ENCODE measurements at regions not wholly inside any gene's neighbourhood (a gene's known extent, or its start where the extent isn't known, plus 50 kb on each side); places are given as distances from the start of the nearest gene placed in this dataset.

DNA sequence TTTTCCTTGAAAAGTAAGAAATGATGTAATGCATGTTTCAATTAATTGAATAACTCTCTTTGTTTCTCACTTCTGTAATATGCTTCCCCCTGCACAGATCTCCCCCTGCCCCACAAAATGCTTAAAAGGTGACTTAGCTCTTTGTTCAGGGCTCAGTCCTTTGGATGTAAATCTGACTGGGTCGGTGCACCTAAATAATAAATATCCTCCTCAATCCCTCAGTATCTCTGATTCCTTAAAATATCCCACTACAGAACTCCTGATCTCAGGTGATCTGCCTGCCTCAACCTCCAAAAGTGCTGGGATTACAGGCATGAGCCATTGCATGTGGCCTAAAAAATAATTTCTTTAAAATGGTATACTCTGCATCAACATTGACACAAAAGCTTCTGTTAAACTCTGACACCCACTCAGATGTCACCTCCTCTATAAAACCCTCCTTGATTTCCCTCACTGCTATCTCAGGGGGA lies 107.0 kb downstream of the ZNF429 start:
- Mint-ChIP-seq H3K27me3 (no peaks in the 10 kb centered on the region), H3K4me3 (no peak overlapping the region), H3K9me3 (no peaks in the 10 kb centered on the region), H3K36me3 (ENCODE audit: low read depth) (no peaks in the 10 kb centered on the region), H3K4me1 (ENCODE audit: low read depth) (no peaks in the 10 kb centered on the region), H3K27ac (no peak overlapping the region)
- intact Hi-C loops (cut with DNase I, micrococcal nuclease), result no loop called here
- ATAC-seq (ENCODE audit: poor library complexity), result no peak
- H3K4me3 ChIP-seq (ENCODE audit: low read length), result no peak overlapping the region
- H3K4me1 ChIP-seq (ENCODE audit: insufficient read depth, low read length), result no peaks in the 10 kb centered on the region
- no peak for DNase-seq
- CTCF ChIA-PET, result no interaction called here
- peaks cover 0 to 22% of the 10 kb centered on the region in 2 experiments for H3K9me3 ChIP-seq (ENCODE audit: control insufficient read depth in 1 of 2, insufficient read depth in 1 of 2, low read length in 2 of 2)
- H3K27ac ChIP-seq (ENCODE audit: low read depth in 1 of 2, low read length in 2 of 2), result no peak overlapping the region
- POLR2A ChIA-PET, result interaction anchor here (0.6 kb wide), 1 partner anchor 106 kb away, joined by 3 read pairs; no protein-coding TSS in a partner anchor
- TF ChIP-seq, protein P1, sequence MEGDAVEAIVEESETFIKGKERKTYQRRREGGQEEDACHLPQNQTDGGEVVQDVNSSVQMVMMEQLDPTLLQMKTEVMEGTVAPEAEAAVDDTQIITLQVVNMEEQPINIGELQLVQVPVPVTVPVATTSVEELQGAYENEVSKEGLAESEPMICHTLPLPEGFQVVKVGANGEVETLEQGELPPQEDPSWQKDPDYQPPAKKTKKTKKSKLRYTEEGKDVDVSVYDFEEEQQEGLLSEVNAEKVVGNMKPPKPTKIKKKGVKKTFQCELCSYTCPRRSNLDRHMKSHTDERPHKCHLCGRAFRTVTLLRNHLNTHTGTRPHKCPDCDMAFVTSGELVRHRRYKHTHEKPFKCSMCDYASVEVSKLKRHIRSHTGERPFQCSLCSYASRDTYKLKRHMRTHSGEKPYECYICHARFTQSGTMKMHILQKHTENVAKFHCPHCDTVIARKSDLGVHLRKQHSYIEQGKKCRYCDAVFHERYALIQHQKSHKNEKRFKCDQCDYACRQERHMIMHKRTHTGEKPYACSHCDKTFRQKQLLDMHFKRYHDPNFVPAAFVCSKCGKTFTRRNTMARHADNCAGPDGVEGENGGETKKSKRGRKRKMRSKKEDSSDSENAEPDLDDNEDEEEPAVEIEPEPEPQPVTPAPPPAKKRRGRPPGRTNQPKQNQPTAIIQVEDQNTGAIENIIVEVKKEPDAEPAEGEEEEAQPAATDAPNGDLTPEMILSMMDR (IDR thresholded peaks at IDR 0.05), result no peak
- no peaks in the 10 kb centered on the region for H3K27me3 ChIP-seq (ENCODE audit: control insufficient read depth in 1 of 2, insufficient read depth in 2 of 2, low read length in 2 of 2)
- no peaks in the 10 kb centered on the region for H3K36me3 ChIP-seq (ENCODE audit: insufficient read depth, low read length)

DNA sequence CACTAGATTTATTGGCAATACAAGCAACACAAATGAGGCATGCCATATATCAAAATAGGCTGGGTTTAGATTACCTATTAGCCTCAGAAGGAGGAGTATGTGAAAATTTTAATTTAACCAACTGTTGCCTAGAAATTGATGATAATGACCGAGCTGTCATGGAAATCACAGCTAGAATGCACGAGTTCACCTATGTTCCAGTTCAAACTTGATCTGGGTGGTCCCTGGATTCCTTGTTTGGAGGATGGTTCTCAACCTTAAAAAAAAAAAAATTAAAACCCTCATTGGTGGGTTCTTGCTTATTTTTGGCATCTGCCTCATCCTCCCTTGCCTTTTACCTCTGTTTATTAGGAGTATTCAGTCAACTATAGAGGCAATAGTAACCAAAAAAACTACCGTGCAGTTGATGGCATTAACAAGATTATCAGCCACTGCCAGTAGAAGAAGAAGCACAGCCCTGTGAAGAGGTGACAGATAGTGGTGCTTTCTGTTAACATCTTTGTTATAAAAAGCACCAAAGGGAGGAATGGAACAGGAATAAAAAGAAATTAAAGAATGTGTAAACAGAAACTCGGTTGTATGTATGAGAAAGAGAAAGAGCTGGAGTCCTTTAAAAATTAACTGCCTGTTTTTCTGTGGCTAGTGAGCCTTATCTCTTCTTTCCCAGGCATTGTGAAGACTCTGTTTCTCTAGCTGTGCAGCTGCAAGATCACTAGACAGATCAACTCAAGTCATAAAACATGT lies 106.4 kb downstream of the ZNF429 start:
- ATAC-seq (ENCODE audit: poor library complexity) (no peak), DNase-seq (no peak)
- TF ChIP-seq, protein P1 (IDR thresholded peaks at IDR 0.05), result no peak
- Histone ChIP-seq H3K27me3 (ENCODE audit: control insufficient read depth in 1 of 2, insufficient read depth in 2 of 2, low read length in 2 of 2) (no peaks in the 10 kb centered on the region), H3K27ac (ENCODE audit: low read depth in 1 of 2, low read length in 2 of 2) (no peak overlapping the region), H3K4me3 (ENCODE audit: low read length) (no peak overlapping the region), H3K36me3 (ENCODE audit: insufficient read depth, low read length) (no peaks in the 10 kb centered on the region), H3K4me1 (ENCODE audit: insufficient read depth, low read length) (no peaks in the 10 kb centered on the region), H3K9me3 (ENCODE audit: control insufficient read depth in 1 of 2, insufficient read depth in 1 of 2, low read length in 2 of 2) (peaks cover 0 to 22% of the 10 kb centered on the region in 2 experiments)
- no peaks in the 10 kb centered on the region for H3K9me3 Mint-ChIP-seq
- H3K27me3 Mint-ChIP-seq, result no peaks in the 10 kb centered on the region
- H3K4me3 Mint-ChIP-seq, result no peak overlapping the region
- intact Hi-C loops (cut with DNase I, micrococcal nuclease), result no loop called here
- H3K27ac Mint-ChIP-seq, result no peak overlapping the region
- POLR2A ChIA-PET, result interaction anchor here (0.6 kb wide), 1 partner anchor 105 kb away, joined by 3 read pairs; no protein-coding TSS in a partner anchor
- H3K36me3 Mint-ChIP-seq (ENCODE audit: low read depth), result no peaks in the 10 kb centered on the region
- CTCF ChIA-PET, result no interaction called here
- H3K4me1 Mint-ChIP-seq (ENCODE audit: low read depth), result no peaks in the 10 kb centered on the region

DNA sequence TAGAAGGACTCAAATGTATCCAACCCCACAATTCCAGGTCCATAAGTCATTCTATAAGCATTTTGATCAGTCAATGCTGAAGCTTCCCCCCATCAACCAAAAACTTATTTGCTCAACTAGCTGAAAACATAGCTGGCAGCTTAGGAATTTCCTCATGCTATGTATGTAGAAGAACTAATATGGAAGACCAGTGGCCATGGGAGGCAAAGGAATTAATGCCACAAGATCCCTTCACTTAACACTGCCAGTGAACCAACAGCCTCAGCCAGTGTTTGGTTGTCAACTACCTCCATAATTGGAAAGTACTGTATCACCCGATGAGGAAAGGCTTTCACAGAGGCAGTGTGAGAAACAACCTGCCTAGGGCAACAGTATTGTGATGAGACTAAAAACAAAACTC lies 105.4 kb downstream of the ZNF429 start:
- TF ChIP-seq, protein P1 (IDR thresholded peaks at IDR 0.05), result no peak
- Histone ChIP-seq H3K36me3 (ENCODE audit: insufficient read depth, low read length) (no peaks in the 10 kb centered on the region), H3K27me3 (ENCODE audit: control insufficient read depth in 1 of 2, insufficient read depth in 2 of 2, low read length in 2 of 2) (no peaks in the 10 kb centered on the region), H3K27ac (ENCODE audit: low read depth in 1 of 2, low read length in 2 of 2) (no peak overlapping the region), H3K4me3 (ENCODE audit: low read length) (no peak overlapping the region), H3K9me3 (ENCODE audit: control insufficient read depth in 1 of 2, insufficient read depth in 1 of 2, low read length in 2 of 2) (peaks cover 0 to 19% of the 10 kb centered on the region in 2 experiments), H3K4me1 (ENCODE audit: insufficient read depth, low read length) (no peaks in the 10 kb centered on the region)
- Mint-ChIP-seq H3K27me3 (no peaks in the 10 kb centered on the region), H3K4me3 (no peak overlapping the region), H3K9me3 (no peaks in the 10 kb centered on the region), H3K36me3 (ENCODE audit: low read depth) (no peaks in the 10 kb centered on the region), H3K27ac (no peak overlapping the region), H3K4me1 (ENCODE audit: low read depth) (no peaks in the 10 kb centered on the region)
- intact Hi-C loops (cut with DNase I, micrococcal nuclease), result no loop called here
- ChIA-PET CTCF (no interaction called here), POLR2A (no interaction called here)
- DNase-seq, result no peak
- ATAC-seq (ENCODE audit: poor library complexity), result no peak

Measured in CD4-positive, alpha-beta T cell (primary cell).